Psoas muscle (tissue), 7 donors: ENCODE measurements at regions not wholly inside any gene's neighbourhood (a gene's known extent, or its start where the extent isn't known, plus 50 kb on each side); places are given as distances from the start of the nearest gene placed in this dataset.

Source experiments
- ATAC-seq, 4 donors: fragments of 200-7000 bp; cut with Tn5 transposase; one replicate each; pipeline ENCODE4 v1.9.1; 2020; ENCODE audit warnings: moderate library complexity in 3 of 4, mild to moderate bottlenecking in 2 of 4
- DNase-seq, 2 donors: peaks; one replicate each; pipeline ENCODE4 v3.0.0-alpha.2; 2020
- H3K27ac ChIP-seq: fragments of 200-600 bp; one replicate; pipeline ENCODE4 v1.8.0; 2022
- H3K27me3 ChIP-seq, 3 donors: fragments of 200-600 bp in 1 of 3; one replicate each; pipeline versions ENCODE4 v1.6.1 to v1.8.0; 2013 to 2022; ENCODE audit warnings: low read length in 2 of 3, mild to moderate bottlenecking in 2 of 3, moderate library complexity in 1 of 3; ENCODE audit not compliant: insufficient read depth in 3 of 3
- H3K36me3 ChIP-seq, 2 donors: fragments of 200-600 bp in 1 of 2; one replicate each; pipeline versions ENCODE4 v1.6.1 to v1.8.0; 2013 to 2022; ENCODE audit warnings: low read depth in 1 of 2, mild to moderate bottlenecking in 1 of 2, moderate library complexity in 1 of 2; ENCODE audit not compliant: insufficient read depth in 1 of 2
- H3K4me1 ChIP-seq: fragments of 200-600 bp; one replicate; pipeline ENCODE4 v1.8.0; 2022
- H3K4me3 ChIP-seq: fragments of 200-600 bp; one replicate; pipeline ENCODE4 v1.8.0; 2022; ENCODE audit warnings: mild to moderate bottlenecking
- H3K9me3 ChIP-seq: fragments of 200-600 bp; one replicate; pipeline ENCODE4 v1.8.0; 2022
- CTCF ChIP-seq: fragments of 200-600 bp; IDR thresholded peaks from one replicate; pipeline ENCODE4 v1.8.0; 2022; ENCODE audit warnings: antibody characterized with exemption
- WGBS, 3 donors: extraction: QIAGEN DNeasy Blood & Tissue Kit; methylation state at CpG; one replicate each; pipeline versions ENCODE4 v1.1.6 to v1.1.7; 2013; 5-methylcytosine and 5-hydroxymethylcytosine counted together
- intact Hi-C, 2 donors: fragments of 100-400 bp; cut with DNase I; formaldehyde crosslinking; loops; one replicate each; pipeline versions ENCODE4 v1.11.0 to v1.14.2; 2022
- donor health status: healthy with polysubstance abuse.
- donor health status: DM: no; HTN: no; CAD: no; lungs with moderate emphysema.
- donor health status: Bipolar disorder and iron deficiency.
- donor health status: healthy.
- donor health status: DM: yes; HTN: yes; CAD: no.
- donor health status: DM: no; HTN: no; CAD: no.
- donor health status: DM: yes; HTN: yes; CAD: no.

- Histone ChIP-seq H3K27ac (no peak overlapping the region), H3K9me3 (no peaks in the 10 kb centered on the region), H3K36me3 (no peaks in the 10 kb centered on the region), H3K4me3 (no peak overlapping the region), H3K4me1 (no peaks in the 10 kb centered on the region), H3K27me3 (no peaks in the 10 kb centered on the region)
- ATAC-seq (no peak), DNase-seq (no peak)
- no peak for TF ChIP-seq CTCF
- 66 to 81% (median 70%) methylated on average over 3 of the region's 3 CpGs for WGBS, 3 donors
- intact Hi-C loops, result no loop called here
Observed at GRCh38 chr3:180325958-180326357, 276.0 kb upstream of the TTC14 start.

DNA sequence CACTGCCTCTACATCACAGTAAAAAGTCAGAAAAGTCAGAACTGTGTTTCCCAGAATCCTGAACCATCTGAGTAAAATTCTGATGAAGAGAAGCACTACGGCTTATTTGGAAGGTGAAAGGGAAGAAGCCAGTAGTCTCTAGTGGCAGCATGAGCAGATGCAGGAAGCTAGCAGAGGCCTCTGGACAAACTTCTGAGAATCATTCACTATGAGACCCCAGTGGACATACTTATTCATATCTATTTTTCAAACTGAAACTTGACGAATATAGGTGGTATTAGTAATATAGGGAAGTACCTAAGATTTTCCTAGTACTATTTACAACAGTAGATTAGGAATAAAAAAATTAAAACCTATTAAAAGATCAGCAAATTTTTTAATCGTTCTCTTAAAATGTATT, 272.8 kb upstream of the TTC14 start:
- H3K4me1 ChIP-seq, result no peaks in the 10 kb centered on the region
- 65 to 73% (median 71%) methylated on average over 3 of the region's 3 CpGs for WGBS, 3 donors

DNA sequence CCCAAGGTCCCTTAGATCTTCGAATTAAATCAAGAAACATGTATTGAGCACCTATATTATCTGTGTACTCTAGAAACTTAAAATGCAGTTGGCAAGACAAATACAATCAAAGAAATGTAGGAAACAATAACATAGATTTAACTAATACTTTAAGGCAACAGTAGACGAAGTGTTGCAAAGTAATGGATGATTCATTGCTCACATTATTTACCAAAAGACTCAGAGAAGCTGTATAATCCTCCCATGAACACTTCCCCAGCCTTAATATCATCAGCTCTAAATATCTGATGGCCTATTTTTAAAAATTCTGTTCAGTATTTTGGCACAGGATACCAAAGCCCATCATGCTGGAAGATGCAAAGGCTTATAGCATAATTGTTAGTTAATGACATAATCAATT, 272.1 kb upstream of the TTC14 start:
- 75 to 77% (median 76%) methylated on average over 2 of the region's 2 CpGs for WGBS, 3 donors
- no peak for TF ChIP-seq CTCF
- H3K27ac ChIP-seq, result no peak overlapping the region
- peaks cover 3% of the 10 kb centered on the region for H3K9me3 ChIP-seq
- DNase-seq (no peak), ATAC-seq (no peak)
- intact Hi-C loops, result no loop called here
- no peak overlapping the region for H3K4me3 ChIP-seq
- no peaks in the 10 kb centered on the region for H3K27me3 ChIP-seq
- H3K36me3 ChIP-seq, result no peaks in the 10 kb centered on the region
- no peaks in the 10 kb centered on the region for H3K4me1 ChIP-seq

More for the DNA sequence above, 272.8 kb upstream of the TTC14 start:
- Histone ChIP-seq H3K27me3 (no peaks in the 10 kb centered on the region), H3K36me3 (no peaks in the 10 kb centered on the region), H3K9me3 (no peaks in the 10 kb centered on the region), H3K27ac (no peak overlapping the region), H3K4me3 (no peak overlapping the region)
- no peak for DNase-seq
- no peak for TF ChIP-seq CTCF
- intact Hi-C loops, result no loop called here
- no peak for ATAC-seq

- DNase-seq (no peak), ATAC-seq (no peak)
- no peaks in the 10 kb centered on the region for H3K36me3 ChIP-seq
- H3K4me1 ChIP-seq, result no peaks in the 10 kb centered on the region
- 85 to 100% (median 100%) methylated on average over 1 of the region's 1 CpG for WGBS, 3 donors
- no peak for TF ChIP-seq CTCF
- no peak overlapping the region for H3K27ac ChIP-seq
- H3K27me3 ChIP-seq, result no peaks in the 10 kb centered on the region
- H3K4me3 ChIP-seq, result no peak overlapping the region
- peaks cover 3% of the 10 kb centered on the region for H3K9me3 ChIP-seq
- intact Hi-C loops, result no loop called here
Observed at GRCh38 chr3:180330440-180330839, 271.5 kb upstream of the TTC14 start.

- H3K4me1 ChIP-seq, result no peaks in the 10 kb centered on the region
- H3K27ac ChIP-seq, result no peak overlapping the region
- ATAC-seq (no peak), DNase-seq (no peak)
- H3K27me3 ChIP-seq, result no peaks in the 10 kb centered on the region
- H3K4me3 ChIP-seq, result no peak overlapping the region
- intact Hi-C loops, result no loop called here
- no peak for TF ChIP-seq CTCF
- H3K9me3 ChIP-seq, result peaks cover 3% of the 10 kb centered on the region
- no peaks in the 10 kb centered on the region for H3K36me3 ChIP-seq
- WGBS, 3 donors, result 81 to 86% (median 82%) methylated on average over 4 of the region's 4 CpGs
Observed at GRCh38 chr3:180332608-180333007, 269.4 kb upstream of the TTC14 start.
